Smooth muscle cell (in vitro differentiated cells): ENCODE measurements at regions not wholly inside any gene's neighbourhood (a gene's known extent, or its start where the extent isn't known, plus 50 kb on each side); places are given as distances from the start of the nearest gene placed in this dataset.

Source experiments
- DNase-seq: peaks from one replicate; lab custom pipeline; 2025; ENCODE audit not compliant: unreplicated experiment; lab: John Stamatoyannopoulos, UW
- H2AFZ ChIP-seq: fragments of 200-600 bp; sonication (generic); 2 replicates; pipeline ENCODE4 v1.6.0; 2016; ENCODE audit warnings: antibody characterized with exemption, low read depth, mild to moderate bottlenecking
- H3F3A ChIP-seq: fragments of 200-600 bp; sonication (generic); 2 replicates; pipeline ENCODE4 v1.6.0; 2017; ENCODE audit warnings: antibody characterized with exemption, low read depth
- H3K27ac ChIP-seq: fragments of 200-600 bp; sonication (generic); 2 replicates; pipeline ENCODE4 v1.5.1; 2016; ENCODE audit warnings: low read depth, mild to moderate bottlenecking
- H3K27me3 ChIP-seq: fragments of 200-600 bp; sonication (generic); 2 replicates; pipeline ENCODE4 v1.6.1; 2016; ENCODE audit warnings: low read depth, mild to moderate bottlenecking
- H3K36me3 ChIP-seq: fragments of 200-600 bp; sonication (generic); 2 replicates; pipeline ENCODE4 v1.5.1; 2016; ENCODE audit warnings: low read depth
- H3K4me1 ChIP-seq: fragments of 200-600 bp; sonication (generic); 2 replicates; pipeline ENCODE4 v1.5.1; 2016; ENCODE audit warnings: low read depth
- H3K4me2 ChIP-seq: fragments of 200-600 bp; sonication (generic); 2 replicates; pipeline ENCODE4 v1.6.0; 2016; ENCODE audit warnings: mild to moderate bottlenecking
- H3K4me3 ChIP-seq: fragments of 200-600 bp; sonication (generic); 2 replicates; pipeline ENCODE4 v1.5.1; 2016; ENCODE audit warnings: mild to moderate bottlenecking
- H3K79me2 ChIP-seq: fragments of 200-600 bp; sonication (generic); 2 replicates; pipeline ENCODE4 v1.6.0; 2016; ENCODE audit warnings: low read depth, mild to moderate bottlenecking
- H3K9ac ChIP-seq: fragments of 200-600 bp; sonication (generic); 2 replicates; pipeline ENCODE4 v1.6.0; 2016; ENCODE audit warnings: low read depth
- H3K9me3 ChIP-seq: fragments of 200-600 bp; sonication (generic); replicated peaks from 2 replicates; pipeline ENCODE4 v1.5.1; 2016; ENCODE audit warnings: low read depth
- H4K20me1 ChIP-seq: fragments of 200-600 bp; sonication (generic); 2 replicates; pipeline ENCODE4 v1.6.0; 2016; ENCODE audit warnings: low read depth
- CTCF ChIP-seq: fragments of 200-600 bp; sonication (generic); IDR thresholded peaks from 2 replicates; pipeline ENCODE4 v1.5.1; 2017; ENCODE audit warnings: borderline replicate concordance, mild to moderate bottlenecking, antibody characterized with exemption; ENCODE audit not compliant: insufficient read depth, poor library complexity, severe bottlenecking
- WGBS: methylation state at CpG from one replicate; pipeline ENCODE4 v1.1.7; 2016; ENCODE audit warnings: low lambda C conversion rate; 5-methylcytosine and 5-hydroxymethylcytosine counted together

- Histone ChIP-seq H3K4me1 (no peaks in the 10 kb centered on the region), H3K9me3 (no peaks in the 10 kb centered on the region), H2AFZ (no peak overlapping the region), H3K9ac (no peak overlapping the region), H3K27me3 (no peaks in the 10 kb centered on the region), H3F3A (no peaks in the 10 kb centered on the region), H3K79me2 (no peaks in the 10 kb centered on the region), H4K20me1 (no peaks in the 10 kb centered on the region), H3K4me3 (no peak overlapping the region), H3K36me3 (peaks cover 3% of the 10 kb centered on the region), H3K27ac (no peak overlapping the region), H3K4me2 (no peak overlapping the region)
- no peak for DNase-seq
- TF ChIP-seq CTCF, result no peak
- 95% methylated on average over 1 of the region's 1 CpG for WGBS
These were observed 51.9 kb upstream of the ADAD1 start for GRCh38 chr4:122326908-122327307.

GRCh38 chr4:122328893-122329292, 49.9 kb upstream of the ADAD1 start:
- no peaks in the 10 kb centered on the region for H3K4me1 ChIP-seq
- no peak for TF ChIP-seq CTCF
- no peak overlapping the region for H3K9ac ChIP-seq
- no peaks in the 10 kb centered on the region for H3K9me3 ChIP-seq
- no peak overlapping the region for H2AFZ ChIP-seq
- no peak for DNase-seq
- no peak overlapping the region for H3K4me3 ChIP-seq
- H3K27me3 ChIP-seq, result no peaks in the 10 kb centered on the region
- 96% methylated on average over 1 of the region's 1 CpG for WGBS
- no peak overlapping the region for H3K27ac ChIP-seq
- no peaks in the 10 kb centered on the region for H3K79me2 ChIP-seq
- H3K36me3 ChIP-seq, result peaks cover 9% of the 10 kb centered on the region
- no peaks in the 10 kb centered on the region for H3F3A ChIP-seq
- H3K4me2 ChIP-seq, result no peak overlapping the region
- no peaks in the 10 kb centered on the region for H4K20me1 ChIP-seq
